Kidney glomerular epithelial cell (primary cell): ENCODE measurements at regions not wholly inside any gene's neighbourhood (a gene's known extent, or its start where the extent isn't known, plus 50 kb on each side); places are given as distances from the start of the nearest gene placed in this dataset.
"Not testable (repeated sequence)": the region's sequence is repeated elsewhere in the genome, so short reads cannot be mapped to it uniquely, and the experiment has no call there.

ENCODE experiments used
- DNase-seq: peaks from one replicate; lab custom pipeline; 2025; lab: John Stamatoyannopoulos, UW

- DNase-seq = not testable (repeated sequence)
These were observed 53.1 kb downstream of the HSFY1 start for GRCh38 chrY:18599606-18600005.

- not testable (repeated sequence) for DNase-seq
These were observed 54.8 kb downstream of the HSFY1 start for GRCh38 chrY:18601287-18601686.

GRCh38 chrY:18606251-18606650 is 59.7 kb downstream of the HSFY1 start:
- DNase-seq = not testable (repeated sequence)

GRCh38 chrY:18608205-18608604 is 61.7 kb downstream of the HSFY1 start:
- DNase-seq = not testable (repeated sequence)

- DNase-seq = not testable (repeated sequence)
These were observed 69.3 kb downstream of the HSFY1 start for GRCh38 chrY:18615809-18616208.

- not testable (repeated sequence) for DNase-seq
These were observed 83.4 kb downstream of the HSFY1 start for GRCh38 chrY:18629805-18630516.

GRCh38 chrY:18630571-18630970 is 84.1 kb downstream of the HSFY1 start:
- DNase-seq = not testable (repeated sequence)

GRCh38 chrY:18631610-18632009 is 85.1 kb downstream of the HSFY1 start:
- DNase-seq = not testable (repeated sequence)

GRCh38 chrY:18650746-18651145 is 104.2 kb downstream of the HSFY1 start:
- no peak for DNase-seq

- DNase-seq = no peak
These were observed 109.0 kb downstream of the HSFY2 start for GRCh38 chrY:18664559-18664958.

GRCh38 chrY:18669790-18670189 is 103.7 kb downstream of the HSFY2 start:
- DNase-seq = peak; percentile 36

GRCh38 chrY:18671970-18672369 is 101.6 kb downstream of the HSFY2 start:
- DNase-seq = no peak

GRCh38 chrY:18686027-18686426 is 87.5 kb downstream of the HSFY2 start:
- DNase-seq = not testable (repeated sequence)

GRCh38 chrY:18688362-18688761 is 85.2 kb downstream of the HSFY2 start:
- not testable (repeated sequence) for DNase-seq

GRCh38 chrY:18689420-18689819 is 84.1 kb downstream of the HSFY2 start:
- DNase-seq = not testable (repeated sequence)

- DNase-seq = not testable (repeated sequence)
These were observed 83.5 kb downstream of the HSFY2 start for GRCh38 chrY:18689890-18690593.

GRCh38 chrY:18696788-18697187 is 76.7 kb downstream of the HSFY2 start:
- DNase-seq = not testable (repeated sequence)

GRCh38 chrY:18704198-18704597 is 69.3 kb downstream of the HSFY2 start:
- not testable (repeated sequence) for DNase-seq

GRCh38 chrY:18711785-18712184 is 61.8 kb downstream of the HSFY2 start:
- DNase-seq = not testable (repeated sequence)

- not testable (repeated sequence) for DNase-seq
These were observed 59.8 kb downstream of the HSFY2 start for GRCh38 chrY:18713760-18714159.

GRCh38 chrY:18718714-18719113 is 54.8 kb downstream of the HSFY2 start:
- not testable (repeated sequence) for DNase-seq

- DNase-seq = not testable (repeated sequence)
These were observed 53.1 kb downstream of the HSFY2 start for GRCh38 chrY:18720395-18720794.
